ENCODE measurements at regions not wholly inside any gene's neighbourhood (a gene's known extent, or its start where the extent isn't known, plus 50 kb on each side); places are given as distances from the start of the nearest gene placed in this dataset.

DNA sequence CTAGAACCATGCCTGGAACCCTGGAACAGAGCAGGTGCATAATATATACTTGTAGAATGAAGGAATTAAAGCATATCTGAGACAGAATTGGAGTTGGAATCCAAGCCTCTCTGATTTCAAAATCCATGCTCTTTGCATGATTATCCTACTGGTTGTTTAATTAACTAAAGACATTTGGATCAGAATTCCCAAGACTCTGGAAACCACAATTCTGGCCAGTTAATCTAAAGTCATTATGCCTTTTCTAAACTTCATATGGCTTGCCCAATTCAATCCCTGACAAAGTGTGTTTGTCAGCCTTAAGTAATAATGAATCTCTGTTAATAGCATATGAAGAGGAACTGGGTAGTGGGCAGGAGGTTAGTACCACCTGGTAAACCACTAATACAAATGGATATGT, 422.6 kb downstream of the ATP23 start:
- Histone ChIP-seq H3K27me3 (no peaks in the 10 kb centered on the region), H3K4me3 (no peak overlapping the region), H3K27ac (no peak overlapping the region), H3K4me1 (peaks cover 0 to 27% (median 7%) of the 10 kb centered on the region in 3 donors), H3K36me3 (no peaks in the 10 kb centered on the region), H3K9me3 (no peaks in the 10 kb centered on the region)
- intact Hi-C loops (cut with DNase I) = no loop called here
- TF ChIP-seq, protein P1, sequence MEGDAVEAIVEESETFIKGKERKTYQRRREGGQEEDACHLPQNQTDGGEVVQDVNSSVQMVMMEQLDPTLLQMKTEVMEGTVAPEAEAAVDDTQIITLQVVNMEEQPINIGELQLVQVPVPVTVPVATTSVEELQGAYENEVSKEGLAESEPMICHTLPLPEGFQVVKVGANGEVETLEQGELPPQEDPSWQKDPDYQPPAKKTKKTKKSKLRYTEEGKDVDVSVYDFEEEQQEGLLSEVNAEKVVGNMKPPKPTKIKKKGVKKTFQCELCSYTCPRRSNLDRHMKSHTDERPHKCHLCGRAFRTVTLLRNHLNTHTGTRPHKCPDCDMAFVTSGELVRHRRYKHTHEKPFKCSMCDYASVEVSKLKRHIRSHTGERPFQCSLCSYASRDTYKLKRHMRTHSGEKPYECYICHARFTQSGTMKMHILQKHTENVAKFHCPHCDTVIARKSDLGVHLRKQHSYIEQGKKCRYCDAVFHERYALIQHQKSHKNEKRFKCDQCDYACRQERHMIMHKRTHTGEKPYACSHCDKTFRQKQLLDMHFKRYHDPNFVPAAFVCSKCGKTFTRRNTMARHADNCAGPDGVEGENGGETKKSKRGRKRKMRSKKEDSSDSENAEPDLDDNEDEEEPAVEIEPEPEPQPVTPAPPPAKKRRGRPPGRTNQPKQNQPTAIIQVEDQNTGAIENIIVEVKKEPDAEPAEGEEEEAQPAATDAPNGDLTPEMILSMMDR (IDR thresholded peaks at IDR 0.05) = no peak
- TF ChIP-seq POLR2A (IDR thresholded peaks at IDR 0.05) = no peak
- DNase-seq = no peak

DNA sequence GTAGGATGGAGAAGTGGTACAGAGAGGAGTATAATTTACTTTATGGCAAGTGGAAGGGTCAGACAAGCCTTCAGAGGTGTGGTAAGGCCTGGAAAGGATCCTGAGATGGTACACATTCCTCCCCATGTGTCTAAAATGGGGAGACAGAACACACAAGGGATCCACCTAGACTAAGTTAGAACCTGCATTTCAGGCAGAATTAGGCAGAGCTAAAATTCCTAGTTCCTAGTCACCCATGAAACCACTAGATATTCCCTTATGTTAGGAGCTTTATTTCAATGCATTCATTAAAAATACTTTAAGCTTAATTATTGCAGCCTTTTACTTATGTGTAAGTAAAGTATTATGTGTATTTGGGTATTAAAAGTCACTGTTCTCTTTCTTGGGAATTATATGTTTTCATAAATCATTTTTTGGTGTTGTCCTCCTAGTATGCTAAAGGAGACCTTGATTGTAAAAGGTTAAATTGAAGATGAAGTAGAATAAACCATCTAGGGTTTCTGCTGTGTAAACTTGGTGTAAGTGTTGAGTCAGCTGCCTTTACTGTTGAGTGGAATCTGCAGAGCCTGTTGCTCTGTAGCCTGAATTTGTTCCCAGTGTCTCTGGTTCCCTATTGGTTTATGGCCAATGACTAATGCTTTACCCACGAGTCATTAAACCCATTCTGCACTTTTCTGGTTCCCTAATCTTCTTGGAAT, 423.2 kb downstream of the ATP23 start:
- H3K4me3 ChIP-seq = no peak overlapping the region
- no peaks in the 10 kb centered on the region for H3K36me3 ChIP-seq
- no peak for DNase-seq
- H3K4me1 ChIP-seq = peaks cover 0 to 21% (median 7%) of the 10 kb centered on the region in 3 donors
- H3K27ac ChIP-seq = no peak overlapping the region
- TF ChIP-seq POLR2A (IDR thresholded peaks at IDR 0.05) = no peak
- TF ChIP-seq, protein P1 (IDR thresholded peaks at IDR 0.05) = no peak
- intact Hi-C loops (cut with DNase I) = no loop called here
- 11 to 17% methylated on average over 1 of the region's 1 CpG for WGBS, 2 donors
- no peaks in the 10 kb centered on the region for H3K9me3 ChIP-seq
- no peaks in the 10 kb centered on the region for H3K27me3 ChIP-seq

DNA sequence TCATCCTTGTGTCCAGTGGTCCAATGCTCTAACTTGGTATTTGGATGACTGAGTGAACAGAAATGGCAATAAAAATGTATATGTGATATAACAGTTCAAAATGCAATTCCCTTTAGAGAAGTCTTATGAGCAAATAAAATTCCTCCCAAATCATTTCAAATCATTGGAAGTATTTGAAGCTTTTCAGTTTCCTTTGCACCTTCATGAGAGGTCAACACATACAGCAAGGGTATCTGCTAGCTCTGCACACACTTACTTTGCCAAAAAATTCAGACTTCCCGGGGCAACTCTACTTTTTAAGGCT, 423.7 kb downstream of the ATP23 start:
- Histone ChIP-seq H3K27ac (no peak overlapping the region), H3K9me3 (no peaks in the 10 kb centered on the region), H3K36me3 (no peaks in the 10 kb centered on the region), H3K27me3 (no peaks in the 10 kb centered on the region), H3K4me1 (peaks cover 0 to 16% (median 7%) of the 10 kb centered on the region in 3 donors), H3K4me3 (no peak overlapping the region)
- intact Hi-C loops (cut with DNase I) = no loop called here
- 30 to 50% methylated on average over 1 of the region's 1 CpG for WGBS, 2 donors
- no peak for DNase-seq
- TF ChIP-seq POLR2A (IDR thresholded peaks at IDR 0.05) = no peak
- TF ChIP-seq, protein P1 (IDR thresholded peaks at IDR 0.05) = no peak

- intact Hi-C loops (cut with DNase I) = no loop called here
- H3K36me3 ChIP-seq = no peaks in the 10 kb centered on the region
- H3K4me3 ChIP-seq = no peak overlapping the region
- H3K27ac ChIP-seq = no peak overlapping the region
- peaks cover 0 to 13% (median 7%) of the 10 kb centered on the region in 3 donors for H3K4me1 ChIP-seq
- H3K27me3 ChIP-seq = no peaks in the 10 kb centered on the region
- WGBS, 2 donors = 69 to 84% methylated on average over 3 of the region's 3 CpGs
- TF ChIP-seq, protein P1 (IDR thresholded peaks at IDR 0.05) = no peak
- no peak for TF ChIP-seq POLR2A (IDR thresholded peaks at IDR 0.05)
- H3K9me3 ChIP-seq = peaks cover 0 to 9% (median 0%) of the 10 kb centered on the region in 3 donors
- no peak for DNase-seq
These were observed 425.7 kb downstream of the ATP23 start for GRCh38 chr12:58367041-58367440.

DNA sequence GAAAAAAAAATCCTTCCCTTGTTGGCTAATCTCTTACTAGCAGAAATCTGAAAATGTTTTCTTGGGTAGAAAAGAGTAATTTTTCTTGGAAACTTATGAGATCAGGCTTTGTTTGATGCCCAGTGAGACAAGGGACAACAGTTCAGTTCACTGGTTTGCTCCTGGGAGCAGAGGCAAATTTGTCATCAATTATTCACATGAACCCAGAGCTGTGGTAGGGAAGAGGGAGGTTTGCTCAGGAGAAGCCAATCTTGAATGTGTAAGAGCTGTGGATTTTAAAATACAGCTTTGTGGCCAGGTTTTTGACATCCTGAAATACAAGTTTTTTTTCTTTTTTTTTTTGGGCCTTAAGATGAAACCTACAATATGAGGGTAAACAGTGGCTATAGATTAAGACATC, 426.6 kb downstream of the ATP23 start:
- intact Hi-C loops (cut with DNase I) = no loop called here
- Histone ChIP-seq H3K4me1 (peaks cover 0 to 13% (median 7%) of the 10 kb centered on the region in 3 donors), H3K27ac (no peak overlapping the region), H3K4me3 (no peak overlapping the region), H3K27me3 (no peaks in the 10 kb centered on the region), H3K9me3 (peaks cover 0 to 9% (median 0%) of the 10 kb centered on the region in 3 donors), H3K36me3 (no peaks in the 10 kb centered on the region)
- DNase-seq = no peak
- TF ChIP-seq, protein P1 (IDR thresholded peaks at IDR 0.05) = no peak
- TF ChIP-seq POLR2A (IDR thresholded peaks at IDR 0.05) = no peak

Data from esophagus squamous epithelium (tissue), 5 donors.